HG03565 (cell line): ENCODE measurements at regions not wholly inside any gene's neighbourhood (a gene's known extent, or its start where the extent isn't known, plus 50 kb on each side); places are given as distances from the start of the nearest gene placed in this dataset.
A peak's percentile ranks its signal among the peaks of the same experiment; 100 is the strongest.

Experiments used
- ATAC-seq: cut with Tn5 transposase; IDR thresholded peaks from one replicate; pipeline ENCODE4 v1.9.1; 2021; ENCODE audit warnings: mild to moderate bottlenecking, moderate library complexity; ENCODE audit not compliant: unreplicated experiment

DNA sequence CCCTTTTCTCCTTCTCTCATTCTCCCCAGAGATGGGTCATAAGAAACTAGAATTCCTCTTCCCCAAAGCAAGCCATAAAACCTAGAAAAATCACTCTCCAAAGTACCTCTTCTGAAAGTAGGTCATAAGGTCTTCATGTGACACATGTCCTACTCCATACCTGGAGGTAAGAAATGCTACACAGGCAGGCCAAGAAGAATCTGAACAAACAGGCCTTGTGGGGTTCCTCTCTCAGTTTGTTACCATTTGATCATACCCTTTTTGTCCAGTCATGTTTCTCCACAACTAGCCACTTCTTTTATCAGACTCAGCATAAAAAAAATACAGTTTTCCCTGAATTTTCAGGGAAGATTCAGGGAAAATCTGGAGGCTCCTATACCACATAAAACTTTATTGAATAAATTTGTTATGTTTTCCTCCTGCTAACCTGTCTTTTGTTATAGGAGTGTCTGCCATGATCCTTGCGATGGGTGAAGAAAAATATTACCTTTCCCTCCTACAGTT lies 134.4 kb upstream of the LMO4 start:
- ATAC-seq, result no peak

DNA sequence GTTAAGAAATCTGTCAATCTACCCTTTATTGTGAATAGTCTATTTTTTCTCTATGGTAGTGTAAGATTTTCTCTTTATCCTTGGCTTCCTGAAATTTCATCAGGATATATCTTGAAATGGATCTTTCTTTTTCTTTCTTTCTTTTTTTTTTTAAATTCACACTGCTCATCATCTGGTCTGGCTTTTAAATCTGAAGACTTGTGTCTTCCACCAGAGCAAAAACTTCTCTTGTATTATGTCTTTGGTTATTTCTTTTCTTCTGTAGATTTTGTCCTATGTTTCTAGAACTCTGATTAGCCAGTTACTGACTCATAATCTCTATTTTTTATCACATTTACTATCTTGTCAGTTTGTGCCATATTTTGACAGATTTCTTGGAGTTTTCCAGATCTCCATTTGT lies 133.8 kb upstream of the LMO4 start:
- no peak for ATAC-seq

DNA sequence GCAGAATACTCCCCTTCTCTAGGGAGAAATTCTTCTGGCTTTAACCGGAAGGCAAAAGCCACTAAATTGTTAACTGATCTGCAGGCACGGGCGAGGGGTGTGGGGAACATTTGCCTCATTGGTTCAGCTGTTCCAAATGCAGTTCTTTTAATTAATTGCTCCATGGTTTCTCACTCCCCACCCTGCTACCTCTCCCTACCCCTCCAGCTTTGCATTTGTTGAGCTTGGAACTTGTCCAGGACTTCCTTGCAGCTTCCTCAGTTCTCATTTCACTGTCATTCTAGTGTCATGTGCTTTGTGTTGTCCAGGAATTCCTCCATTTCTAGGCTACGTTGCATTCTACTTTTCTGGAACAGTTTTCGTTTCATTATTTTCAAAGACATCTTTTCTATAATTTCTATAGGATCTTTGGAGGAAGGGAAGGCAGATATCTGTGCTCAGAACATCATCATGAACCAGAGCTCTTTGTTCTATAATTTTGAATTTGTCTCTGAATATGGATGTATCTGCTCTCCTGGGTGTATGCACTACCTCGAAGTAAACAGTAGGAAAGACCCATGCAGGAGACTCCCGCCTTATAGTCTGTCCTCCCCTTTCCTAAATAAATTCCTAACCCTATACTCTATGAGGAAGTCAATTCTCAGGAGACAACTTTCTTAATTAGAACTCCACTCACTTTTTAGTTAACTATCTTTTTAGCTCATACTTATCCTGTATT lies 132.4 kb upstream of the LMO4 start:
- ATAC-seq, result no peak

DNA sequence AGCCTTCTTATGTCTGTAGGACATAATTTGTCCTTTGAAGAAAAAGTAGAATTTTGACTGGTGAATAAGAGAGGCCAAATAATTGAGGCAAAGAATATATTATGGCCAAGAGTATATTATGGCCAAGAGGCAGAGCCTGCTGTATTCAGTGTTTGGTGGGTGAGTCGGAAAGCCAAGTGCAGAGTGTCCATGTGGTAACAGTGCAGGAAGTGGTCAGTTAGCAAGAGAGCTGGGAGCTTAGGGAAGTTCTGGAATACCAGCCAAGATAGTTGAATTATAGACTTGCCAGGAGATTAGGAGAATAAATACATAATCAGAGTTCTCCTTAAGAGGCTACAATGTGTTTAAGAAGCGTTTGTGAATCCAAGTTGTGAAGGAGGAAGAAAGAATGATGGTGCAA lies 131.5 kb upstream of the LMO4 start:
- no peak for ATAC-seq

DNA sequence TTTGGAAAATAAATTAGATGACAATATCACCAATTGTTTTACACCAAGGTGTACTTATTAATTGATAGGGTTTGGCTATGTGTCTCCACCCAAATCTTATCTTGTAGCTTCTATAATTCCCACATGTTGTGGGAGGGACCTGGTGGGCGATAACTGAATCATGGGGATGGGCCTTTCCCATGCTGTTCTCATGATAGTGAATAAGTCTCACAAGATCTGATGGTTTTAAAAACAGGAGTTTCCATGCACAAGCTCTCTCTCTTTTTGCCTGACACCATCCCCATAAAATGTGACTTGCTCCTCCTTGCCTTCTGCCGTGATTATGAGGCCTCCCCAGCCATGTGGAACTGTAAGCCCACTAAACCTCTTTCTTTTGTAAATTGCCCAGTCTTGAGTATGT lies 131.0 kb upstream of the LMO4 start:
- no peak for ATAC-seq

DNA sequence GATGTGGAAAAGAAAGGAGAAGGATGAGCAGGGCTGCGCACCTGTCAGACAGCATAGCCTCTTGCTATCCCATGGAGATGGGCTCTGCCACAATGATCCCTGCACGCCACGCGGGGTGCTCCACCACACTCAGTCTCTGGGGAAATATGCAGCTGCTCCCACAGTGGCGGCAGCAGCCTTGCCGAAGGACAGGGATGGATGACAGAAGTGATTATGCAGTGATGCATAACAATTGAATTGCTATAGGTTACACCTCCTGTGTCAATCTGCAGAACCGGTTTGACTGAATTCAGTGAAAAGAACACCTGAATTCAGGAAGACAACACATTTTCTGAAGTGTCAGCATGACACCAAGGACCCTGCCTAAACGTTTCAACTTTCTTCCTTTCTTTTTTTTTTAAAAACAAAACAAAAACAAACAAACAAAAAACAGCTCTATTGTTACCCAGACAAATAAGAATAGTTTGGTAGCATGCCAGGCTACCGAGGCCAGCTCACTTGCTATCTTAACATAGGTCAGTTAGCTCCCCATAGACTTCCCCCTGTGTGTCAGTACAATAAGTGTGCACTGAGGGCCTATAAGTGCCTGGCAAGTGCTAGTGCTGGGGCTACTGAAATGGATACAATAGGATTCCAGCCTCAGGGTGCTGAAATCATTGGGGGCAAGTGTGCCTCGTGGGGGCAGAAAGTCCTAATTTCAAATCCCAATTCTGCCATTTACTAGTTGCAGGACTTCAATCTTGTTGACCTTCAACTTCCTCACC lies 127.6 kb upstream of the LMO4 start:
- ATAC-seq, result no peak

DNA sequence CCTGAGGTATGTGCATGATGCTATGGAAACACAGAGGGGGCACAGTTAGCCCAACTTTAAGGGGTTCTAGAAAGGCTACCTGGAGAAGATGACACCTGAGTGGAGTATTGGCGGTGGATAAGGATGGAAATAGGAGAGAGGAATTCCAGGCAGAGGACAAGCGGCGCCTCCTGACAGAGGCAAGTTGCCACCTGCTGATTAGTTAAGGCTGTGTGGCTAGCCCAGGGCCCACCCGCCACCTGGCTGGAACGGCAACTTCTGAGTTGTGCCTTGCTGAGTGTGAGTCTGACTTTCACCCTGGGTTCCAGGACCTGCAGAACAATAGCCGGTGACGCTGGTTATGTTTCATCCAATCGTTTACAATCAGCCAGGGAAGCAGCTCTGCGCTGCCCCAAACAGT lies 126.9 kb upstream of the LMO4 start:
- ATAC-seq, result no peak

DNA sequence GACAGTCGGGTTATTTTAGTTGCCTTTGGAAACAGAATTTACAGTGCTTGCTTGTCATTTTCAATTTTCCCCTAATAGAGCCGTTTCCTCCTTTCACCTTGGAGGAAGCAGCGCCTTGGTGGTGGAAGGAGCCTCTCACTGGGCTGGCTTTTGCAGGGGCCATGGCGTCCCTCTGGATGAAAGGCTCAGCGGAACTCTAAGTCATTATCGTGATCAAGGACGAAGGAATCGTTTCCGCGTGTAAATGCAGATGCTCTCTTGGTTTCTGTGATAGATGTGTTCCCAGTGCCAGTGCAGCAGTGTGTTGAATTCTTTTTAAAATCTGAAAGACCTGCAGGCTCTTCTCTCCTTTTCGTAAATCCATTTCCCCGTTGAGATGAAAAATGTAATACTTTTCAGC lies 126.2 kb upstream of the LMO4 start:
- ATAC-seq, result no peak

DNA sequence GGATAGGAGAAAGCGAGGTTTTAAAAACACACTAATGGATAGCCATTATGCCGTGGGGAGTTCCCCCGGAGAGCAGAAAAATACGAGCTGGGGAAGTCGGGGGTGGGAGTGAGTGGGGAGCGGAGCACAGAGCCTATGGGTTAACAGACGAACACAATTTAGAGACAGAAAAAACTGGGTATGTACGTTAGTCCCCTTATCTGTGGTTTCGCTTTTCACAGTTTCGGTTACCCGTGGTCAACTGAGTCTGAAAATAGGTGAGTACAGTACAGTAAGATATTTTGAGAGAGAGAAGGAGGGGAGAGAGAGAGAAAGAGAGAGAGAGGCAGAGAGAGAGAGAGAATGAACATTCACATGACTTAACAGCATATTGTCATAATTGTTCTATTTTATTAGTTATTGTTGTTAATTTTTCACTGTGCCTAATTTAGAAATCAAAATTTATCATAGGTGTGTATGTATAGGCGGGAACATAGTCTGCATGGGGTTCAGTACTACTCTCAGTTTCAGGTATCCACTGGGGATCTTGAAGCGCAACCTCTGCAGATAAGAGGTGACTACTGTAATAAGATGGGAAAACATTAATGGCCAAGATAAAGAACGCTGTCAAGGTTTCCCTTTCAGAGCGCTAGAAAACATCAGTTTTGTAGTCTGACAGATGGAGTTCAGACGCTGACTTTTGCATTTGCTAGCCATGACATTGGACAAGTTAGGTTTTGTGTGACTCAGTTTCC lies 125.6 kb upstream of the LMO4 start:
- ATAC-seq, result peak; percentile 96

DNA sequence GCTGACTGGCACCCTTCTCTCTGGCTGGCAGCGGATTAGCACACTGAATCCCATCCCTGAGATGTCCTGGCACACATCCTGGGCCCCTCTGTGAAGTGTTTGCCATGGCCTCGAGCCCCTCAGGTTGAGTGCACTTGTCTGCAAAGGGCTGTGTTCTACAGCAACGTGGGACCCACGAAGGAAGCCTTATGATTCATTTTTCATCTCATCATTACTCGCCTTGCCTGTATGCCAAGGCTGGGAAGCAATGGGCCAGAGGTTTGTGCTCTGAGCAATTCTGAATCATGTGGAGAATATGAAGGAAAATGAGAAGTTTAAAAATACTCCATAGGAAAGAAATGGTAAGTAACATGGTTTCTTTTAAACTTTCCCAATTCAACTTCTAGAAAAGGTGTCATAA lies 124.8 kb upstream of the LMO4 start:
- no peak for ATAC-seq

DNA sequence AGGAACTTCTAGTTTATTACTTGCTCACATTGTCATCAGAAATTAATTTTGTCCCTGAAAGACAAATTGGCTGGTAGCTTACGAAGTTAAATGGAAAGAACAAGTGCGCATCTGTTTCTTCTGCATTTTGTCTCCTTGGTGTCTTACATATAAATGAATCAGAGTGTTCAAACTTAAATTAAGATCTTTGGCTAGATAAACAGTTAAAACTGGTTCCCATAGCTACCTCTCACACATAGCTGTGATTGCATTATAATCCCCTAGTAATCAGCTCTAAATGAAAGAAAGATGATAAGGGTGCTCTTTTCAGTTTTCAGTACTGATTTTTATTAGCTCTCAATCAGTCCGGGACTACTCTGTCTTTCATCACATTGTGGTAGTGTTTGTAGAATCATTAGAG lies 124.2 kb upstream of the LMO4 start:
- ATAC-seq, result no peak

DNA sequence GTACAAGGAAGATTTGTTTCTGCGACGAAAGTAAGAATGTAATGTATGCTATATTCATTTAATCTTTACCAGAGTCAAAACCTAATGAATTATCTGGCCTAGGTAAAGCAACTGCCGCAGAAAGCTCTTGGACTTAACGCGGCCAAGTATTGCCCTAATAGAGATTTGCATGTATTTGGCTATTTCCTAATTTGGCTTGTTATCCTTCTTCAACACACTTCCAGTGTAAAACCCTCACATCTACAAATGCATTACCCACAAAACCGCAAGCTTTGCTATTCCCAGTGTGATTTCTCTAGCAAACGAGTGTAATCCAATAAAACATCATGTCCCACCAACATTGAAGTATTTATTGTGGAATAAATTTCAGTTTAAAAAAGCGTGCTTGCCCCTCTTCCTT lies 123.8 kb upstream of the LMO4 start:
- ATAC-seq, result no peak

DNA sequence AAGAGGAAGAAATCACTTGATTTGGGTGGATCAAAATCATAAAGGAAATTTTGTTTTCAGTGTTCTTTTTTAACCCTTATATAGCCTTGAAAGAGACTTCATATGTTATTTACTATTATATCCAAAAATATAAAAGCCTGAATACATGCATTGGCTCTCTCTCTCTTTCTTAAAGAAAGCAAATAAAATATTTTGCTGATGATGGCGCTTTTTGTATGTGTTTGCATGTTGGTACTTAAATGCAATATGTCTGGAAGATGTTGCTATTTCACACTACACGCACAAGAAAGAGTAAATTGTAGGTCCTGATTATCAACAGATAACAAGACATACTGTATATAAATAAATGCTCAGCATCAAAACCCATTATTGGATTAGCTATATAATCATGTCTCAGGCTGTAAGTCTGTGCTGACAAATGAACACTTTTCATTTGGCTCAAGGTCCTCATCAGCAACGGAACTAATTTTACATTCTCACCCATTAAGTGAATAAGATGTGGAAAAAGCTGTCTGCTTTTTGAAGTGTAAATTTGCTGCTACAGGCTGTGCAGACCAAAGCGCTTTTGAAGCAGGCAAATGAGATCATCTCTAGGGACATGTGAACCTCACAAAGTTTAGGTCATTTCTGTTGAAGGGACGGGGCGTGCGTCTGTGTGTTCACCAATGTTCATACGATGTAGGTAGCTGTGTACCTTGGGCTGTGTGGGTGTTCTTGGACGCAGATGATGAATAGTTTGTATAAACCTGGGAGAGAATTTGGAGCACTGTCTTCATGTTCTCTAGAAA lies 122.4 kb upstream of the LMO4 start:
- no peak for ATAC-seq

DNA sequence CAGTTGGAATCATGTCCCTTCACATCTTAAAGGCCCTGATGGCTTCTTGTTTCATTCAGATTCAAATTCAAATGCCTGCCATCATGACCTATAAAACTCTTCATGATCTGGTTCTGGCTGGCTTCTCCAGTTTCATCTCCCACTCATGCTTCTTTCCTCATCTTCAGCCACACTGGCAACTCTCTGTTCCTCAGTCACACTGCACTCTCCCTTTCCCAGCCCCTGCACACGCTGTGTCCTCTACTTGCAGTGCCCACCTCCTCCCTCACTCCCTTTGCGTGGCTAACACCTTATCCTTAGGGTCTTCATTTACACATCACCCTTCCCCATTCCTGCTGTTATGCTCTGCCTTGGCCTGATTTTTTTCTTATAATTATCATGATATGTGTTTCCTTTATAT lies 120.6 kb upstream of the LMO4 start:
- no peak for ATAC-seq

DNA sequence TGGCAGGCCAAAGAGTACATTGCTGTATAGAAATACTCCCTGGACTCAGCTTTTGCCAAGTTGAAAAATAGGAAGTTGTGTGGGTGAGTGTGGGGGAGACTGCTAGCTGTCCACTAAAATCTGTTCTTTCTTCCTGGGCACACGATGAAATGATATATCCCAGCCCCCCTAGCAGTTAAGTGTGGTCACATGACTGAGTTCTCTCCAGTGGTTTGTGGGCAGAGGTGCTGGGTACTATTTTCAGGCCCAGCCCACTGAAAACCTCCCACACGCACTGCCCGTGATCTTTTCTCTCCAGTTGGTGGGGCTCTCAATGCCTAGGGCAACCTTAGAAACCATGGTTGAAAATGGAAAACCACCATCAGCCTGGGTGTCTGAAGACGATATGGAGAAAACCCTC lies 119.7 kb upstream of the LMO4 start:
- ATAC-seq, result no peak

DNA sequence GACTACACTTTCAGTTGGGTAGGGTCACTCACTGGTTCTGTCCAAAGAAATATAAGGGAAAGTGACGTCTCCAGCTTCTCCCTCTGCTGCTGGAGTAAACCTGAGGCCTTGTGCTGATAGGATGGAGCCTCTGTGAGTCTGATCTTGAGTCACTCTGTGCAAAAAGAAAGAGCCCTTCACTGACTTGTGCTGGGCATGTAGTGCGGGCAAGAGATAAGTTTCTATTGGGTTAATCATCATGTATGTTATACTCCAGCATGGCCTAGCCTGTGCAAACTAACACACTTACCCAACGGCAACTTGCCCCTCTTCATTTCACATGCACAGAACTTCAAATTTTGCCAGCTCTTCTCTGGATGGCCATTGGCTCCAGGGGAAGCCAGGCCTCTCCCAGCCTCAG lies 118.5 kb upstream of the LMO4 start:
- ATAC-seq, result no peak

DNA sequence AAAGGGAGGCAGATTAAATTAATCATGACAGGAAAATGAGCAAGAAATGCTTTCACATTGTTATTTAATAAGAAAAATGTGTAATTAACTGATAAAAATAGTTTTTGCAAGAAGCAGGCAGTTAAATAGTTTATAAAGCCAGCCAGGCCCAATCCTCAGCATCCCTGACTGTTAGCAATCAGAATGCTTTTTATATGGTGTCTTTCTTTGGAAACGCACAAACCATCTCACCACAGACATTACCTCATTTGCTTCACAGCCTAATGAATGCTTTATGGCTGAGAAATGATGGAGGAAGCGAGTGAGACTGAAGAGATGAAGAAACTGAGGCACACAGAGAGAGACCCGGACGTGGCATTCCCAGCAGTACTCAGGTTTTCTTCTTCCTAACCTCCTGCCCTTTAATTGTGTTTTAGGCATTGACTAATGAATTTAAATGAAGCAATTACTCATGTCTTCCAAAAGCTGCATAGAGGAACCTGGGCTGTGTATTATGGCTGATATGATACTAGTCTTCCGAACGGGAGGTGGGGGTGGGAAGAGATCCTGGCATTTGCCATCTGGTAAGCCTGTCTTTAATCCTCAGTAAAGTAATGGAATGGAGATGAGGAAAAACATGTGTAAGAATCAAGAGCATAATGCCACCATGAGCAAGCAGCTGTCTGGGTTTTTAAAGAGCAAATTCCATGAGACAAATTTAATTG lies 116.1 kb upstream of the LMO4 start:
- no peak for ATAC-seq

DNA sequence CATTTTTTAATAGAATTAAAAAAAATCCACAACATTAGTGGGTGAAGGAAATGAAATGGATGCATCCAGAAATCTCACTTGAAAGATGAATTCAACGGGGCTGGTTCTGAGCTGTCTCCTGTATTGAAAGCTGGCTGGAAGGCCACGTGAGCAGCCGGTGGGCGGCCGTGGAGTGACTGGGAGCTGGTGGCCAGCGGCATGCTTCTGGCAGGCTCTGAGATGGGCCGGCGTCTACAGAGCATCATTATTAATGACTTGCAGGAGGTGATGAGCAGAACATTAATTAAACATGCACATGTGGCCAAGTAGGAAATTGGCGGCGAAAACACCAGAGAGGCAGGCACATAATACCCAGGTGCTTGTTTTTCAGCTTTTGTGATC lies 115.6 kb upstream of the LMO4 start:
- no peak for ATAC-seq

DNA sequence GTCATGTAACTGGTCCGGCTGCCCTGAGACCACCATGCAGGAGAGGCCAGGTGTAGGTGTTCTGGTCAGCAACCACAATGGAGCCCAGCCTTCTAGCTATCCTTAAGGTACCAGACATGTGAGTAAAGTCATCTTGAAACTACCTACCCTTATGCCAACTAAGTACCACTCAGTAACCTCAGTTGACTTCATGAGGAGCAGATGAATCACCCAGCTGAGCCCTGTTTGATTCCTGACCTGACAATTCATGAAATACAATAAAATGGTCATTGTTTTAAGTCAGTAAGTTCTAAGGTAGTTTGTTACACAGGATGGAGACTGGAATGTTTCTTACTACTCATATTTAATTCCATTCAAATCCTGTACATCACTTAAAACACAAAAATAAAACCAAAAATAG lies 113.1 kb upstream of the LMO4 start:
- no peak for ATAC-seq

DNA sequence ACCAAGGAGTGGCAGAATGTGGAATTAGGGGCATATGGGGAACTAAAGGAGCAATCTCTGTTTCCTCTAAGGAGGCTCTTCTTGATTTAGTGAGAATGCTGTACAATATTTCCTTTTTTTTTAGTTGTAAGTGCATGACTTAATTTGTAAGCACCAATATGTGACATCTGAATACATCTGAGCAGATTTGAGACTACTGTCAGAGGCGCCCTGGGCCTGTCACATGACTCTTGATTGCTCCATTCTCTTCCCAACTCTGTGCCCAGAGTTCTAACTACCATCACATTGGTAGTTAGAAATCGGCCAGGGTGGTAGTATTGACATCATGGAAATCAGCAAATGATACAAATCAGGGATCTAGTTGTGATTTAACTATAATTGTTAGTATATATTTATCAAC lies 110.1 kb upstream of the LMO4 start:
- no peak for ATAC-seq

DNA sequence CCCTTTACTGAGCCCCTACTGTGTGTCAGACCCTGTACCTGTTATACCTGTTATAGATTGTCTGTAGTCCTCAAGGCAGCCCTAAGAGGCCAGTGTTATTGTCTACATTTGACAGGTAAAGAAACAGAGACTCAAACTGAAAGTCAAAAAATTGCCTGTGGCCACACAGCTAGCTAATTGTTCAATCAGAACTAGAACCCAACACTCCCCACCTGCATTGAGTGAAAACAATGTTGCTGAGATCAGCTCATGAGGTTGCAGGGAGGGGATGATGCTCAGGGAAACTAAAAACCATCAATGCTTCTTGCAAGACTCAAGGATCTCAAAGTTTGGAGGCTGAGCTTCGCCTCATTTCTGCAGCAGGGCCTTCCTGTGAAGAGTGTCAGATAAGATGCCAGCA lies 109.5 kb upstream of the LMO4 start:
- ATAC-seq, result no peak
